ENCODE measurements at regions not wholly inside any gene's neighbourhood (a gene's known extent, or its start where the extent isn't known, plus 50 kb on each side); places are given as distances from the start of the nearest gene placed in this dataset.

DNA sequence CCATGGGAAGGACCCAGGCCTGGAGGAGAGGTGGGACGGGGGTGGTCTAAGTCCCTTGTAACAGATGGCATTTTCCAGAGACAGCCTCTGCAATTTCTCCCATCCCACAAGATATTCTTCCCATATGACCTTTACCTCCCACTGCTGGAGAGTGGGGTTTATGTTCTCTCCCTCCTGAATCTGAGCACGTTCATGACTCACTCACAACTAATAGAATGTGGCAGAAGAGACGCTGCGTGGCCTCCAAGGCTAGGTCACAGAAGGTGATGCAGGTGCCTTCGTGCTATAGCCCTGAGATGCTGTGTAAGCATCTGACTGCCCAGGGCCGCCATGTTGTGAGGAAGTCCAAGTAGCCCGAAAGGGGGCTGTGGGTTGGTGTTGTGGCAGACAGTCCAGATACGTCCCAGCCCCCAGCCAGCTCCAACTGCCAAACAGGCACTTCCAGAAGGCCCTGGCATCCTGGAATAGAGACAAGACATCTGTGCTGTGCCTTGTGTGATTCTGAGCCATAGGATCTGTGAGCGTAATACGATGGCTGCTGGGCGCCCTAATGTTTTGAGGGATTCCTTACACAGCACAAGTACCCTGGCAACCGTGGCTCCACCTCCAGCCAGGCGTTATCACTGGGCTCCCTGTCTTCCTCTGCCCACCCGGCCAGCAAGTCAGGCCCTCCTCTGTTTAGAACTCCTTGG lies 56.1 kb upstream of the NCOR2 start:
- ATAC-seq: no peak
- TF ChIP-seq ZNF565 (CRISPR knock-in tag; conservative IDR thresholded peaks at IDR 0.05; ENCODE audit: low read depth): peak; percentile 99
- no peak for TF ChIP-seq PPARA (CRISPR knock-in tag; IDR thresholded peaks at IDR 0.05; ENCODE audit: borderline replicate concordance)

DNA sequence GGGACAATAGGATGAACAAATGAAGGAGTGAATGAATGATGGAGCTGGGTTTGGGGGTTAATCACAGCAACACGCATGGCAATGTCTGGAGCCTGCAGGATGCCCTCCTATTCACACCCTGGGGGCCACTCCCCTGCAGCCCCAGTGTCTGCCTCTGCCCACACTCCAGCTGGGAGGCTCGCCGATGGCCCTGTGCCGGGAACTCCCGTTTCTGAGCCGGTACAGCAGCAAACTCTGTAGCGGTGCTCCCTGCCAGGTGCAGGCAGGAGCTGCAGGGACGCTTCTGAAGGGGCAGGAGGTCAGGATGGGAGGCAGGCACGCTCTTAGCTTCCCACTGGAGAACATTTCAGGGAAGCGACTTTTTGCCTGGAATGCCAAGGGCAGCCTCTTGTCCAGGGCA lies 55.4 kb upstream of the NCOR2 start:
- no peak for ATAC-seq
- TF ChIP-seq ZNF8 (CRISPR knock-in tag; IDR thresholded peaks at IDR 0.05) (no peak), CSDC2 (CRISPR knock-in tag; IDR thresholded peaks at IDR 0.05) (no peak), GLIS3 (CRISPR knock-in tag; IDR thresholded peaks at IDR 0.05) (no peak), TOX (CRISPR knock-in tag; IDR thresholded peaks at IDR 0.05; ENCODE audit: borderline replicate concordance) (no peak), ZFP30 (CRISPR knock-in tag; IDR thresholded peaks at IDR 0.05) (no peak), SNAI2 (CRISPR knock-in tag; IDR thresholded peaks at IDR 0.05) (no peak), BACH2 (CRISPR knock-in tag; IDR thresholded peaks at IDR 0.05; ENCODE audit: borderline replicate concordance) (no peak), ESRRG (CRISPR knock-in tag; IDR thresholded peaks at IDR 0.05) (no peak), ZC3H10 (CRISPR knock-in tag; IDR thresholded peaks at IDR 0.05) (no peak)
- TF ChIP-seq, protein P1, sequence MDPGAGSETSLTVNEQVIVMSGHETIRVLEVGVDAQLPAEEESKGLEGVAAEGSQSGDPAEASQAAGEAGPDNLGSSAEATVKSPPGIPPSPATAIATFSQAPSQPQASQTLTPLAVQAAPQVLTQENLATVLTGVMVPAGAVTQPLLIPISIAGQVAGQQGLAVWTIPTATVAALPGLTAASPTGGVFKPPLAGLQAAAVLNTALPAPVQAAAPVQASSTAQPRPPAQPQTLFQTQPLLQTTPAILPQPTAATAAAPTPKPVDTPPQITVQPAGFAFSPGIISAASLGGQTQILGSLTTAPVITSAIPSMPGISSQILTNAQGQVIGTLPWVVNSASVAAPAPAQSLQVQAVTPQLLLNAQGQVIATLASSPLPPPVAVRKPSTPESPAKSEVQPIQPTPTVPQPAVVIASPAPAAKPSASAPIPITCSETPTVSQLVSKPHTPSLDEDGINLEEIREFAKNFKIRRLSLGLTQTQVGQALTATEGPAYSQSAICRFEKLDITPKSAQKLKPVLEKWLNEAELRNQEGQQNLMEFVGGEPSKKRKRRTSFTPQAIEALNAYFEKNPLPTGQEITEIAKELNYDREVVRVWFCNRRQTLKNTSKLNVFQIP (CRISPR knock-in tag; IDR thresholded peaks at IDR 0.05; ENCODE audit: borderline replicate concordance, low read depth): no peak

DNA sequence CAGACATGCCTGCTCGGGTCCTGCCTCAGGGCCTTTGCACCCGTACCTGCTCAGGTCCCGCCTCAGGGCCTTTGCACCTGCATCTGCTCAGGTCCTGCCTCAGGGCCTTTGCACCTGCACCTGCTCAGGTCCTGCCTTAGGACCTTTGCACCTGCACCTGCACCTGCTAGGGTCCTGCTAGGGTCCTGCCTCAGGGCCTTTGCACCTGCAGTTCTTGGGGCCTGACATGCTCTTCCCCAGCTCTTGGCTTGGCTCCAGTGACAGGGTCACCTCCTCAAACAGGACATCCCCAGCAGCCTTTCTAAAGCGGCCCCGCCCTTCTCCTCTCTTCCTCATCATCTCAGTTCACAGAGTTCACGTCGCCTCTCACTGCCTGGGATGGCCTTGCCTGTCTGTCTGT lies 54.9 kb upstream of the NCOR2 start:
- ATAC-seq: no peak
- TF ChIP-seq ISL1 (CRISPR knock-in tag; IDR thresholded peaks at IDR 0.05) (no peak), ESRRG (CRISPR knock-in tag; IDR thresholded peaks at IDR 0.05) (no peak), ZFP3 (CRISPR knock-in tag; IDR thresholded peaks at IDR 0.05) (no peak), ARNTL (CRISPR knock-in tag; IDR thresholded peaks at IDR 0.05; ENCODE audit: borderline replicate concordance, low read depth) (no peak), ZNF8 (CRISPR knock-in tag; IDR thresholded peaks at IDR 0.05) (no peak), ZFP30 (CRISPR knock-in tag; IDR thresholded peaks at IDR 0.05) (no peak), GLIS3 (CRISPR knock-in tag; IDR thresholded peaks at IDR 0.05) (no peak), PPARA (CRISPR knock-in tag; IDR thresholded peaks at IDR 0.05; ENCODE audit: borderline replicate concordance) (no peak)
- TF ChIP-seq, protein P1 (CRISPR knock-in tag; IDR thresholded peaks at IDR 0.05; ENCODE audit: borderline replicate concordance, low read depth): no peak

DNA sequence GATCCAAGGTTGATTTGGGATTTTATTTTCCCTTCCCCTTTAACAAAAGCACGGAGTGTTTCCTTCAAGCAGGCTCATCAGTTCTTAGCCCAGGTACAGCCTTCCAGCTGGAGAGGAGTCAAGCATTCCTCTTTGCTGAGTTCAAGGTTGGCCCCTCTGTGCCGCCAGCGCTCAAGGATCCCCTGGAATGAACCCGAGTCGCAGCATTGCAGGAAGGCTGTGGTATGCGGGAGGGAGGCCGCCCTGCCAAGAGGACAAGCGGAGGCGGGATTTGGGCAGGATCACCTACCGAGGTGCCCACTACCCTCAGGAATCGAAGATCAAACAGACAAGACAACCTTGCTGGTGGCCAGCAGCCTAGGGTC lies 53.9 kb upstream of the NCOR2 start:
- ATAC-seq: peak; percentile 88
- TF ChIP-seq ZNF70 (CRISPR knock-in tag; IDR thresholded peaks at IDR 0.05): no peak
- no peak for TF ChIP-seq PPARA (CRISPR knock-in tag; IDR thresholded peaks at IDR 0.05; ENCODE audit: borderline replicate concordance)
- TF ChIP-seq, protein P2, sequence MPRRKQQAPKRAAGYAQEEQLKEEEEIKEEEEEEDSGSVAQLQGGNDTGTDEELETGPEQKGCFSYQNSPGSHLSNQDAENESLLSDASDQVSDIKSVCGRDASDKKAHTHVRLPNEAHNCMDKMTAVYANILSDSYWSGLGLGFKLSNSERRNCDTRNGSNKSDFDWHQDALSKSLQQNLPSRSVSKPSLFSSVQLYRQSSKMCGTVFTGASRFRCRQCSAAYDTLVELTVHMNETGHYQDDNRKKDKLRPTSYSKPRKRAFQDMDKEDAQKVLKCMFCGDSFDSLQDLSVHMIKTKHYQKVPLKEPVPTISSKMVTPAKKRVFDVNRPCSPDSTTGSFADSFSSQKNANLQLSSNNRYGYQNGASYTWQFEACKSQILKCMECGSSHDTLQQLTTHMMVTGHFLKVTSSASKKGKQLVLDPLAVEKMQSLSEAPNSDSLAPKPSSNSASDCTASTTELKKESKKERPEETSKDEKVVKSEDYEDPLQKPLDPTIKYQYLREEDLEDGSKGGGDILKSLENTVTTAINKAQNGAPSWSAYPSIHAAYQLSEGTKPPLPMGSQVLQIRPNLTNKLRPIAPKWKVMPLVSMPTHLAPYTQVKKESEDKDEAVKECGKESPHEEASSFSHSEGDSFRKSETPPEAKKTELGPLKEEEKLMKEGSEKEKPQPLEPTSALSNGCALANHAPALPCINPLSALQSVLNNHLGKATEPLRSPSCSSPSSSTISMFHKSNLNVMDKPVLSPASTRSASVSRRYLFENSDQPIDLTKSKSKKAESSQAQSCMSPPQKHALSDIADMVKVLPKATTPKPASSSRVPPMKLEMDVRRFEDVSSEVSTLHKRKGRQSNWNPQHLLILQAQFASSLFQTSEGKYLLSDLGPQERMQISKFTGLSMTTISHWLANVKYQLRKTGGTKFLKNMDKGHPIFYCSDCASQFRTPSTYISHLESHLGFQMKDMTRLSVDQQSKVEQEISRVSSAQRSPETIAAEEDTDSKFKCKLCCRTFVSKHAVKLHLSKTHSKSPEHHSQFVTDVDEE (CRISPR knock-in tag; IDR thresholded peaks at IDR 0.05): no peak
- no peak for TF ChIP-seq ZNF565 (CRISPR knock-in tag; conservative IDR thresholded peaks at IDR 0.05; ENCODE audit: low read depth)
- no peak for TF ChIP-seq CSDC2 (CRISPR knock-in tag; IDR thresholded peaks at IDR 0.05)
- TF ChIP-seq RARB (CRISPR knock-in tag; IDR thresholded peaks at IDR 0.05): no peak
- TF ChIP-seq, protein P3, sequence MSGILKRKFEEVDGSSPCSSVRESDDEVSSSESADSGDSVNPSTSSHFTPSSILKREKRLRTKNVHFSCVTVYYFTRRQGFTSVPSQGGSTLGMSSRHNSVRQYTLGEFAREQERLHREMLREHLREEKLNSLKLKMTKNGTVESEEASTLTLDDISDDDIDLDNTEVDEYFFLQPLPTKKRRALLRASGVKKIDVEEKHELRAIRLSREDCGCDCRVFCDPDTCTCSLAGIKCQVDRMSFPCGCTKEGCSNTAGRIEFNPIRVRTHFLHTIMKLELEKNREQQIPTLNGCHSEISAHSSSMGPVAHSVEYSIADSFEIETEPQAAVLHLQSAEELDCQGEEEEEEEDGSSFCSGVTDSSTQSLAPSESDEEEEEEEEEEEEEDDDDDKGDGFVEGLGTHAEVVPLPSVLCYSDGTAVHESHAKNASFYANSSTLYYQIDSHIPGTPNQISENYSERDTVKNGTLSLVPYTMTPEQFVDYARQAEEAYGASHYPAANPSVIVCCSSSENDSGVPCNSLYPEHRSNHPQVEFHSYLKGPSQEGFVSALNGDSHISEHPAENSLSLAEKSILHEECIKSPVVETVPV (CRISPR knock-in tag; IDR thresholded peaks at IDR 0.05): no peak
- no peak for TF ChIP-seq ZNF8 (CRISPR knock-in tag; IDR thresholded peaks at IDR 0.05)
- TF ChIP-seq SNAI2 (CRISPR knock-in tag; IDR thresholded peaks at IDR 0.05): no peak
- no peak for TF ChIP-seq ZFP30 (CRISPR knock-in tag; IDR thresholded peaks at IDR 0.05)
- TF ChIP-seq, protein P4, sequence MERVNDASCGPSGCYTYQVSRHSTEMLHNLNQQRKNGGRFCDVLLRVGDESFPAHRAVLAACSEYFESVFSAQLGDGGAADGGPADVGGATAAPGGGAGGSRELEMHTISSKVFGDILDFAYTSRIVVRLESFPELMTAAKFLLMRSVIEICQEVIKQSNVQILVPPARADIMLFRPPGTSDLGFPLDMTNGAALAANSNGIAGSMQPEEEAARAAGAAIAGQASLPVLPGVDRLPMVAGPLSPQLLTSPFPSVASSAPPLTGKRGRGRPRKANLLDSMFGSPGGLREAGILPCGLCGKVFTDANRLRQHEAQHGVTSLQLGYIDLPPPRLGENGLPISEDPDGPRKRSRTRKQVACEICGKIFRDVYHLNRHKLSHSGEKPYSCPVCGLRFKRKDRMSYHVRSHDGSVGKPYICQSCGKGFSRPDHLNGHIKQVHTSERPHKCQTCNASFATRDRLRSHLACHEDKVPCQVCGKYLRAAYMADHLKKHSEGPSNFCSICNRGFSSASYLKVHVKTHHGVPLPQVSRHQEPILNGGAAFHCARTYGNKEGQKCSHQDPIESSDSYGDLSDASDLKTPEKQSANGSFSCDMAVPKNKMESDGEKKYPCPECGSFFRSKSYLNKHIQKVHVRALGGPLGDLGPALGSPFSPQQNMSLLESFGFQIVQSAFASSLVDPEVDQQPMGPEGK (CRISPR knock-in tag; IDR thresholded peaks at IDR 0.05; ENCODE audit: borderline replicate concordance): no peak
- TF ChIP-seq BACH2 (CRISPR knock-in tag; IDR thresholded peaks at IDR 0.05; ENCODE audit: borderline replicate concordance): no peak
- no peak for TF ChIP-seq TCF4 (CRISPR knock-in tag; IDR thresholded peaks at IDR 0.05; ENCODE audit: borderline replicate concordance)
- TF ChIP-seq, protein P1 (CRISPR knock-in tag; IDR thresholded peaks at IDR 0.05; ENCODE audit: borderline replicate concordance, low read depth): no peak
- no peak for TF ChIP-seq ESRRG (CRISPR knock-in tag; IDR thresholded peaks at IDR 0.05)
- no peak for TF ChIP-seq ARNTL (CRISPR knock-in tag; IDR thresholded peaks at IDR 0.05; ENCODE audit: borderline replicate concordance, low read depth)
- TF ChIP-seq TOX (CRISPR knock-in tag; IDR thresholded peaks at IDR 0.05; ENCODE audit: borderline replicate concordance): no peak
- TF ChIP-seq ISL1 (CRISPR knock-in tag; IDR thresholded peaks at IDR 0.05): no peak
- TF ChIP-seq, protein P5, sequence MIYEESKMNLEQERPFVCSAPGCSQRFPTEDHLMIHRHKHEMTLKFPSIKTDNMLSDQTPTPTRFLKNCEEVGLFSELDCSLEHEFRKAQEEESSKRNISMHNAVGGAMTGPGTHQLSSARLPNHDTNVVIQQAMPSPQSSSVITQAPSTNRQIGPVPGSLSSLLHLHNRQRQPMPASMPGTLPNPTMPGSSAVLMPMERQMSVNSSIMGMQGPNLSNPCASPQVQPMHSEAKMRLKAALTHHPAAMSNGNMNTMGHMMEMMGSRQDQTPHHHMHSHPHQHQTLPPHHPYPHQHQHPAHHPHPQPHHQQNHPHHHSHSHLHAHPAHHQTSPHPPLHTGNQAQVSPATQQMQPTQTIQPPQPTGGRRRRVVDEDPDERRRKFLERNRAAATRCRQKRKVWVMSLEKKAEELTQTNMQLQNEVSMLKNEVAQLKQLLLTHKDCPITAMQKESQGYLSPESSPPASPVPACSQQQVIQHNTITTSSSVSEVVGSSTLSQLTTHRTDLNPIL (CRISPR knock-in tag; IDR thresholded peaks at IDR 0.05; ENCODE audit: low read depth): no peak

Data from SK-N-SH treated with all-trans-retinoic acid at 6 μM for 48 hours (cell line).